Tibial nerve (tissue), 4 donors: ENCODE measurements at regions not wholly inside any gene's neighbourhood (a gene's known extent, or its start where the extent isn't known, plus 50 kb on each side); places are given as distances from the start of the nearest gene placed in this dataset.

Experiments used
- DNase-seq, 2 donors: peaks; one replicate each; pipeline ENCODE4 v3.0.0-alpha.2; 2019; ENCODE audit warnings: low spot score in 2 of 2
- H3K27ac ChIP-seq, 4 donors: fragments of 200-600 bp; sonication (generic) in 3 of 4; one replicate each; pipeline ENCODE4 v1.5.1; 2017 to 2019; ENCODE audit warnings: mild to moderate bottlenecking in 1 of 4
- H3K27me3 ChIP-seq, 2 donors: fragments of 200-600 bp; sonication (generic) in 1 of 2; one replicate each; pipeline versions ENCODE4 v1.5.1 to v1.6.0; 2017 to 2019
- H3K36me3 ChIP-seq, 3 donors: fragments of 200-600 bp; sonication (generic); one replicate each; pipeline ENCODE4 v1.5.1; 2018 to 2019
- H3K4me1 ChIP-seq, 4 donors: fragments of 200-600 bp; sonication (generic) in 3 of 4; one replicate each; pipeline ENCODE4 v1.5.1; 2017 to 2019
- H3K4me3 ChIP-seq, 4 donors: fragments of 200-600 bp; sonication (generic) in 3 of 4; one replicate each; pipeline ENCODE4 v1.5.1; 2017 to 2019; ENCODE audit warnings: mild to moderate bottlenecking in 1 of 4, moderate library complexity in 1 of 4
- H3K9me3 ChIP-seq, 4 donors: fragments of 200-600 bp; sonication (generic) in 3 of 4; one replicate each; pipeline ENCODE4 v1.5.1; 2017 to 2019
- EP300 ChIP-seq, 2 donors: sonication (generic); formaldehyde crosslinking; IDR thresholded peaks; one replicate each; pipeline ENCODE4 v1.6.1; 2017; ENCODE audit warnings: antibody characterized with exemption in 2 of 2, mild to moderate bottlenecking in 1 of 2
- POLR2A ChIP-seq, 2 donors: fragments of 450-650 bp; IDR thresholded peaks; one replicate each; pipeline ENCODE4 v1.6.1; 2017; ENCODE audit warnings: antibody characterized with exemption in 2 of 2, mild to moderate bottlenecking in 2 of 2, moderate library complexity in 2 of 2
- WGBS, 2 donors: methylation state at CpG; one replicate each; pipeline ENCODE4 v1.1.5; 2018; 5-methylcytosine and 5-hydroxymethylcytosine counted together
- TF ChIP-seq, protein P1 (sequence below), 5 experiments: fragments of 200-600 bp in 3 of 5; fragments of 450-650 bp in 2 of 5; sonication (generic) in 3 of 5; IDR thresholded peaks; one replicate each; pipeline ENCODE4 v1.5.1; 2016 to 2019; ENCODE audit warnings: antibody characterized with exemption in 5 of 5, mild to moderate bottlenecking in 3 of 5, moderate library complexity in 2 of 5

- Histone ChIP-seq H3K9me3 (no peaks in the 10 kb centered on the region), H3K27ac (no peak overlapping the region), H3K4me3 (no peak overlapping the region), H3K4me1 (no peaks in the 10 kb centered on the region), H3K36me3 (no peaks in the 10 kb centered on the region), H3K27me3 (no peaks in the 10 kb centered on the region)
- WGBS, 2 donors: 88 to 91% methylated on average over 3 of the region's 3 CpGs
- no peak for DNase-seq
- TF ChIP-seq, protein P1, sequence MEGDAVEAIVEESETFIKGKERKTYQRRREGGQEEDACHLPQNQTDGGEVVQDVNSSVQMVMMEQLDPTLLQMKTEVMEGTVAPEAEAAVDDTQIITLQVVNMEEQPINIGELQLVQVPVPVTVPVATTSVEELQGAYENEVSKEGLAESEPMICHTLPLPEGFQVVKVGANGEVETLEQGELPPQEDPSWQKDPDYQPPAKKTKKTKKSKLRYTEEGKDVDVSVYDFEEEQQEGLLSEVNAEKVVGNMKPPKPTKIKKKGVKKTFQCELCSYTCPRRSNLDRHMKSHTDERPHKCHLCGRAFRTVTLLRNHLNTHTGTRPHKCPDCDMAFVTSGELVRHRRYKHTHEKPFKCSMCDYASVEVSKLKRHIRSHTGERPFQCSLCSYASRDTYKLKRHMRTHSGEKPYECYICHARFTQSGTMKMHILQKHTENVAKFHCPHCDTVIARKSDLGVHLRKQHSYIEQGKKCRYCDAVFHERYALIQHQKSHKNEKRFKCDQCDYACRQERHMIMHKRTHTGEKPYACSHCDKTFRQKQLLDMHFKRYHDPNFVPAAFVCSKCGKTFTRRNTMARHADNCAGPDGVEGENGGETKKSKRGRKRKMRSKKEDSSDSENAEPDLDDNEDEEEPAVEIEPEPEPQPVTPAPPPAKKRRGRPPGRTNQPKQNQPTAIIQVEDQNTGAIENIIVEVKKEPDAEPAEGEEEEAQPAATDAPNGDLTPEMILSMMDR (IDR thresholded peaks at IDR 0.05): no peak
- no peak for TF ChIP-seq POLR2A (IDR thresholded peaks at IDR 0.05)
- no peak for TF ChIP-seq EP300 (IDR thresholded peaks at IDR 0.05)
Measured at GRCh38 chr2:147621656-147622197, 223.1 kb upstream of the ACVR2A start.

DNA sequence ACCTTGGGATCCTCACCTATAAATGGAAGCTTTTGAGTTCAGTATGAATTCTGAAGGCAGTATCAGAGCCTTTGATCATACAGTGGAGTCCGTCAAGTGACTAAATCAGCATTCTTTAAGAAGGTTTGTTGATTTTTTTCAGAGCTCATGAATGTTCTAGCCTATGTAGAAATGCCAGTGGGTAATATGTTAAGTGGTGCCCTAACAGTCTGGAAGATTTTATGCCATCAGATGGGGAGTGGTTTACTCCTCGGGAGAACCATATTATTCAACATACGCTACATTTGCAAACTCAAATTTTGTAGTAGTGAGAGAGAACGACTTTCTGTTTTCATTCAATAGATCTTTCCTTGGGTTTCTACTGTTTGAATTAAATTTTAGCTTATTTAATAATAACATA, 225.0 kb upstream of the ACVR2A start:
- Histone ChIP-seq H3K27ac (no peak overlapping the region), H3K9me3 (no peaks in the 10 kb centered on the region), H3K4me3 (no peak overlapping the region), H3K27me3 (no peaks in the 10 kb centered on the region), H3K4me1 (no peaks in the 10 kb centered on the region), H3K36me3 (no peaks in the 10 kb centered on the region)
- 91 to 93% methylated on average over 4 of the region's 4 CpGs for WGBS, 2 donors
- TF ChIP-seq, protein P1 (IDR thresholded peaks at IDR 0.05): no peak
- TF ChIP-seq POLR2A (IDR thresholded peaks at IDR 0.05): no peak
- TF ChIP-seq EP300 (IDR thresholded peaks at IDR 0.05): no peak
- no peak for DNase-seq

- H3K4me3 ChIP-seq: no peak overlapping the region
- no peaks in the 10 kb centered on the region for H3K36me3 ChIP-seq
- H3K27ac ChIP-seq: no peak overlapping the region
- no peak for TF ChIP-seq EP300 (IDR thresholded peaks at IDR 0.05)
- TF ChIP-seq, protein P1 (IDR thresholded peaks at IDR 0.05): no peak
- TF ChIP-seq POLR2A (IDR thresholded peaks at IDR 0.05): no peak
- WGBS, 2 donors: 86 to 91% methylated on average over 2 of the region's 2 CpGs
- no peak for DNase-seq
- H3K27me3 ChIP-seq: no peaks in the 10 kb centered on the region
- H3K9me3 ChIP-seq: no peaks in the 10 kb centered on the region
- H3K4me1 ChIP-seq: no peaks in the 10 kb centered on the region
Measured at GRCh38 chr2:147615726-147616125, 229.1 kb upstream of the ACVR2A start.

GRCh38 chr2:147614979-147615470, 229.8 kb upstream of the ACVR2A start:
- no peak for DNase-seq
- Histone ChIP-seq H3K27me3 (no peaks in the 10 kb centered on the region), H3K9me3 (no peaks in the 10 kb centered on the region), H3K36me3 (no peaks in the 10 kb centered on the region), H3K27ac (no peak overlapping the region), H3K4me1 (no peaks in the 10 kb centered on the region), H3K4me3 (no peak overlapping the region)
- 78 to 84% methylated on average over 4 of the region's 4 CpGs for WGBS, 2 donors
- TF ChIP-seq POLR2A (IDR thresholded peaks at IDR 0.05) (no peak), EP300 (IDR thresholded peaks at IDR 0.05) (no peak)
- TF ChIP-seq, protein P1 (IDR thresholded peaks at IDR 0.05): no peak

DNA sequence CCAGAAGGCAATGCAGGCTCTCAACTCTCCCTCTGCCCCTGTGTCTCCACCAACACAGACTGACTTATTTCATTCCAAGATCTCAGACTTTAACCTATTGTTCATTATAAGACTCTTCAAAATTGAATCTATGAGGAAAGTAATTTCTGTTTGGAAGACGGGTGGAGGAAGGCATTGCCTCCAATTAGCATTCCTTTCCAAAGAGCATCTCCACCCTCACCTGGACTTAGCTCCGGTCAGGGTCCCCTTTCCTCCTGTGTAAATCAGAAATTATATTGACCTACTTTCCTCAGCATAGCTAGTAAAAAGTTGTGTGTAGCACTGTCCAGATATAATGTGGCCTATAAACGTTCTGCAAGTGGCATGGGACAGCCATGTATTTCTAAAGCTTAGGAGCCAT, 230.4 kb upstream of the ACVR2A start:
- TF ChIP-seq EP300 (IDR thresholded peaks at IDR 0.05) (no peak), POLR2A (IDR thresholded peaks at IDR 0.05) (no peak)
- H3K27ac ChIP-seq: no peak overlapping the region
- no peaks in the 10 kb centered on the region for H3K9me3 ChIP-seq
- no peak for DNase-seq
- H3K4me1 ChIP-seq: no peaks in the 10 kb centered on the region
- no peaks in the 10 kb centered on the region for H3K36me3 ChIP-seq
- no peak overlapping the region for H3K4me3 ChIP-seq
- 35 to 43% methylated on average over 3 of the region's 3 CpGs for WGBS, 2 donors
- H3K27me3 ChIP-seq: no peaks in the 10 kb centered on the region
